ENCODE measurements at regions not wholly inside any gene's neighbourhood (a gene's known extent, or its start where the extent isn't known, plus 50 kb on each side); places are given as distances from the start of the nearest gene placed in this dataset.

- TF ChIP-seq CTCF (IDR thresholded peaks at IDR 0.05), result no peak
- Histone ChIP-seq H3K4me3 (ENCODE audit: low read depth in 1 of 2, low read length in 1 of 2) (no peak overlapping the region), H3K9me3 (no peaks in the 10 kb centered on the region), H3K36me3 (no peaks in the 10 kb centered on the region), H3K27ac (no peak overlapping the region), H3K4me1 (ENCODE audit: control insufficient read depth in 1 of 2, insufficient read depth in 1 of 2, low read depth in 1 of 2, low read length in 1 of 2) (no peaks in the 10 kb centered on the region), H3K27me3 (no peaks in the 10 kb centered on the region)
Measured at GRCh38 chr1:87268111-87268510, 60.6 kb upstream of the LMO4 start.

DNA sequence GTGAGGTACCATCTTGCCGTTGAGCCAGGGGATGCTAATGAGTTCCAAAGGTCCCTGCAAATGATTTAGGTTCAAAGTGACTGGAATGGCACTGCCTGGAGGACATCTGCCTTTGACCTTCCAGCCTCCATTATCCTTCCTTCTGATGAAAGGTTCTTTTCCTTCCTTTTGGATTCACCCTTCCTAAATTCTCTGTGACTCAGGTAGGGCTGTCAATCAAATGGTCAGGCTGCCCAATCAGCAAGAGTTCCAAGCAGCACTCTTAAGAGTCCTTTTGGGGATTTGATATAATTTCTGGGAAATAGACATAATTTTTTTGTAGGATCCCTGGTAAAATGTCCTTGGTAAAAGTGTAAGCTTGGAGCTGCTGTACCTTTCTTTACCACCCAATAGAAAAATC lies 58.8 kb upstream of the LMO4 start:
- H3K27ac ChIP-seq, result no peak overlapping the region
- no peak for TF ChIP-seq CTCF (IDR thresholded peaks at IDR 0.05)
- H3K4me1 ChIP-seq (ENCODE audit: control insufficient read depth in 1 of 2, insufficient read depth in 1 of 2, low read depth in 1 of 2, low read length in 1 of 2), result no peaks in the 10 kb centered on the region
- no peaks in the 10 kb centered on the region for H3K36me3 ChIP-seq
- no peak overlapping the region for H3K4me3 ChIP-seq (ENCODE audit: low read depth in 1 of 2, low read length in 1 of 2)
- H3K9me3 ChIP-seq, result no peaks in the 10 kb centered on the region
- no peaks in the 10 kb centered on the region for H3K27me3 ChIP-seq

DNA sequence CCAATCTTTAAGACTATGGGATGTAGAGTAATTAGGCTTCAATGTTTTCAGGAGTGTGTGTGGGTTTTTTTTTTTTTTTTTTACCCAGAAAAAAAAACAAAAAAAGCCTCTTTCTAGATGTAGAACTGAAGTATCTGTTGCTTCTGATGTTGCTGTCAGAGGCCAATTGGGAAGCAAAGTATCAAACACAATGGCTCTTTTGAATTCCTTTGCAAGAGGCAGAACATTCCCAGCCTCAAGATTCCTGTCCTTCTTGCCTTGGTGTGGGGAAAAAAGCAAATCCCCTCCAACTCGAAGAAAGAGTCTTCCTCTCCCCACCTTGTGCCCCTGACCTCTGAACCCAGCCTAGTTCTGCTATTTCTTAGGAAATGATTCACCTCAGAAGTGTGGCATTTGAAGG lies 55.4 kb upstream of the LMO4 start:
- no peak for TF ChIP-seq CTCF (IDR thresholded peaks at IDR 0.05)
- no peaks in the 10 kb centered on the region for H3K9me3 ChIP-seq
- no peaks in the 10 kb centered on the region for H3K27me3 ChIP-seq
- H3K4me3 ChIP-seq (ENCODE audit: low read depth in 1 of 2, low read length in 1 of 2), result no peak overlapping the region
- no peak overlapping the region for H3K27ac ChIP-seq
- no peaks in the 10 kb centered on the region for H3K4me1 ChIP-seq (ENCODE audit: control insufficient read depth in 1 of 2, insufficient read depth in 1 of 2, low read depth in 1 of 2, low read length in 1 of 2)
- no peaks in the 10 kb centered on the region for H3K36me3 ChIP-seq

DNA sequence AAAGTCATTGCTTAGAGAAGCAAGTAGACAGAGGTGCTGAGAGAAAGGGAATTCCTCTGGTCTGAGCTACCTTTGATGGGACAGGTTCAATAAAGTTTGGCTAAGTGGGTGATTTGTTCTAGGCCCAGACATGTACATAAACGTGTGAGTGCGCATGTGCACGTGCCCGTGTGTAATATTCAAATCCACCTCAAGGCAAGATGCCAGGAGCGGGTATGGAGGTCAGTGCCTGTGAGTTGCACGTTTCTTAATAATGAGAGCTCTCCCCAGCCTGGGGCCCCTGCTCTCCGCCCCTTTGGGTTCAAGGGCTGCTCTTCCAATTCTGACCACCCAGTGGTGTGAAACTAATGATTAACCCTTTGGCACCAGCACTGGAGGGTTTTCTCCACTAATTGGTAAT lies 53.8 kb upstream of the LMO4 start:
- no peak for TF ChIP-seq CTCF (IDR thresholded peaks at IDR 0.05)
- no peaks in the 10 kb centered on the region for H3K27me3 ChIP-seq
- H3K4me3 ChIP-seq (ENCODE audit: low read depth in 1 of 2, low read length in 1 of 2), result no peak overlapping the region
- H3K36me3 ChIP-seq, result no peaks in the 10 kb centered on the region
- H3K4me1 ChIP-seq (ENCODE audit: control insufficient read depth in 1 of 2, insufficient read depth in 1 of 2, low read depth in 1 of 2, low read length in 1 of 2), result no peaks in the 10 kb centered on the region
- H3K9me3 ChIP-seq, result no peaks in the 10 kb centered on the region
- H3K27ac ChIP-seq, result no peak overlapping the region

DNA sequence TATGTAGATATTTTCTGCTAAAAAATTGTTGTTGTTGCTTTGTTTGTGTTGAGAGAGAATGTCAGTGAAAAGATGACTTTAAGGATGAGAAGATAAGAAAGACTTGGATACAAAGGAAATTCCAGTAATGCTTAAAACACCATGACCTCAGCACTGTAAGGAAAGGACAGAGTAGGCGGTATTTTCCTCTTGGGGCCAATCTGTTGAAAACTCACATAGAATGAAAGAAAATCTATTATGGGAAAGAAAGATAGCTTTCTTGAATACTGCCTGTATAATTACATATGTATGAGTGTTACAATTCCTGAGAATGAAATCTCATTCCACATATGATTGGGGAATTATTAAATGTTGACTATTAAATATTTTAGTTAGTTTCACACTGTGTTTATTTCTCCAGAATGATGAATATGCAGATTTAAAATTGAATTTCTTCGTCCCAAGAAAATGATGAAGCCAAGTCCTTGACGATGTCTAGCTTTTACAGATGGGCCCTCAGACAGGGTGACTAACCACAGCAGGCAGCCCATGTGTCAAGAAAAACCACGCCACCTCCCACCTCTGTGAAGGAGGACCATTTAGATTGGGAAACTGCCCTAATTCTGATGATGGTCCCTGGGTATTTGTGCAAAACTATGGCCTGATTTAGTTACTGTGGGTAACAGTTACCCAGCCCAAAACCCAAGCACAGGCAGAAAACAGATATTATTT lies 49.7 kb upstream of the LMO4 start:
- H3K4me1 ChIP-seq (ENCODE audit: control insufficient read depth in 1 of 2, insufficient read depth in 1 of 2, low read depth in 1 of 2, low read length in 1 of 2), result no peaks in the 10 kb centered on the region
- no peak overlapping the region for H3K4me3 ChIP-seq (ENCODE audit: low read depth in 1 of 2, low read length in 1 of 2)
- H3K27ac ChIP-seq, result no peak overlapping the region
- no peaks in the 10 kb centered on the region for H3K9me3 ChIP-seq
- H3K27me3 ChIP-seq, result no peaks in the 10 kb centered on the region
- H3K36me3 ChIP-seq, result no peaks in the 10 kb centered on the region
- no peak for TF ChIP-seq CTCF (IDR thresholded peaks at IDR 0.05)
